ENCODE measurements at regions not wholly inside any gene's neighbourhood (a gene's known extent, or its start where the extent isn't known, plus 50 kb on each side); places are given as distances from the start of the nearest gene placed in this dataset.

- TF ChIP-seq CTCF (IDR thresholded peaks at IDR 0.05 in 2 of 3, conservative IDR thresholded peaks at IDR 0.05 in 1 of 3; ENCODE audit: control insufficient read depth in 2 of 3, extremely low read depth in 1 of 3, insufficient read depth in 1 of 3, low read depth in 3 of 3, low read length in 3 of 3), result no peak
- TF ChIP-seq SIX5 (IDR thresholded peaks at IDR 0.05; ENCODE audit: low read depth, low read length, severe bottlenecking), result no peak
- no peak for TF ChIP-seq SP1 (IDR thresholded peaks at IDR 0.05; ENCODE audit: low read depth, low read length)
- TF ChIP-seq PAX5 (IDR thresholded peaks at IDR 0.05; ENCODE audit: borderline replicate concordance, low read depth, low read length), result no peak
- no peak for TF ChIP-seq IKZF1 (conservative IDR thresholded peaks at IDR 0.05)
- no peak for TF ChIP-seq POLR2A (IDR thresholded peaks at IDR 0.05; ENCODE audit: low read depth, low read length)
- TF ChIP-seq MAX (IDR thresholded peaks at IDR 0.05; ENCODE audit: low read depth, low read length), result no peak
- no peak for TF ChIP-seq REST (IDR thresholded peaks at IDR 0.05; ENCODE audit: low read depth, low read length)
Observed at GRCh38 chr4:124937993-124938392, 225.5 kb upstream of the ANKRD50 start.

Measured in GM12878 (cell line).